ENCODE measurements at regions not wholly inside any gene's neighbourhood (a gene's known extent, or its start where the extent isn't known, plus 50 kb on each side); places are given as distances from the start of the nearest gene placed in this dataset.

- DNase-seq (ENCODE audit: low spot score) = no peak
Measured at GRCh38 chr1:219476716-219477115, 136.2 kb downstream of the ZC3H11B start.

GRCh38 chr1:219476116-219476515, 136.8 kb downstream of the ZC3H11B start:
- no peak for DNase-seq (ENCODE audit: low spot score)

GRCh38 chr1:219472596-219472995, 140.3 kb downstream of the ZC3H11B start:
- no peak for DNase-seq (ENCODE audit: low spot score)

GRCh38 chr1:219467524-219467923, 145.4 kb downstream of the ZC3H11B start:
- no peak for DNase-seq (ENCODE audit: low spot score)

- no peak for DNase-seq (ENCODE audit: low spot score)
Measured at GRCh38 chr1:219466766-219467165, 146.1 kb downstream of the ZC3H11B start.

- DNase-seq (ENCODE audit: low spot score) = no peak
Measured at GRCh38 chr1:219465212-219466093, 147.5 kb downstream of the ZC3H11B start.

GRCh38 chr1:219463636-219464035, 149.3 kb downstream of the ZC3H11B start:
- no peak for DNase-seq (ENCODE audit: low spot score)

- no peak for DNase-seq (ENCODE audit: low spot score)
Measured at GRCh38 chr1:219461981-219462400, 150.9 kb downstream of the ZC3H11B start.

GRCh38 chr1:219460896-219461815, 151.7 kb downstream of the ZC3H11B start:
- DNase-seq (ENCODE audit: low spot score) = no peak

GRCh38 chr1:219460081-219460895, 152.6 kb downstream of the ZC3H11B start:
- no peak for DNase-seq (ENCODE audit: low spot score)

GRCh38 chr1:219459351-219460080, 153.4 kb downstream of the ZC3H11B start:
- no peak for DNase-seq (ENCODE audit: low spot score)

GRCh38 chr1:219446288-219446687, 166.6 kb downstream of the ZC3H11B start:
- DNase-seq (ENCODE audit: low spot score) = peak; percentile 22

GRCh38 chr1:219445864-219446263, 167.0 kb downstream of the ZC3H11B start:
- DNase-seq (ENCODE audit: low spot score) = no peak

- no peak for DNase-seq (ENCODE audit: low spot score)
Measured at GRCh38 chr1:219444474-219444873, 168.4 kb downstream of the ZC3H11B start.

GRCh38 chr1:219443763-219444162, 169.1 kb downstream of the ZC3H11B start:
- DNase-seq (ENCODE audit: low spot score) = no peak

GRCh38 chr1:219442611-219443061, 170.3 kb downstream of the ZC3H11B start:
- no peak for DNase-seq (ENCODE audit: low spot score)

- DNase-seq (ENCODE audit: low spot score) = peak; percentile 63
Measured at GRCh38 chr1:219441884-219442283, 171.0 kb downstream of the ZC3H11B start.

- DNase-seq (ENCODE audit: low spot score) = no peak
Measured at GRCh38 chr1:219439376-219439775, 173.5 kb downstream of the ZC3H11B start.

GRCh38 chr1:219438386-219438785, 174.5 kb downstream of the ZC3H11B start:
- DNase-seq (ENCODE audit: low spot score) = no peak

GRCh38 chr1:219434923-219435297, 178.0 kb downstream of the ZC3H11B start:
- peak; percentile 5 for DNase-seq (ENCODE audit: low spot score)

All from HT-29 (cell line).